ENCODE measurements at regions not wholly inside any gene's neighbourhood (a gene's known extent, or its start where the extent isn't known, plus 50 kb on each side); places are given as distances from the start of the nearest gene placed in this dataset.

GRCh38 chr7:13148548-13148947 is 461.1 kb downstream of the ARL4A start:
- Histone ChIP-seq H4K20me1 (ENCODE audit: low read depth, low read length) (no peaks in the 10 kb centered on the region), H3K27me3 (ENCODE audit: low read length) (no peaks in the 10 kb centered on the region), H3K36me3 (ENCODE audit: low read length) (no peaks in the 10 kb centered on the region), H3K9ac (ENCODE audit: low read length) (no peak overlapping the region), H3K79me2 (ENCODE audit: insufficient read depth, low read length) (no peaks in the 10 kb centered on the region), H3F3A (ENCODE audit: insufficient read depth) (no peaks in the 10 kb centered on the region), H2AFZ (ENCODE audit: low read depth, low read length, severe bottlenecking) (no peak overlapping the region), H3K9me2 (replicated peaks; ENCODE audit: insufficient read depth, low read length) (no peaks in the 10 kb centered on the region), H3K4me2 (ENCODE audit: low read depth, low read length, poor library complexity, severe bottlenecking) (no peak overlapping the region), H3K9me3 (ENCODE audit: insufficient read depth, low read length) (no peaks in the 10 kb centered on the region), H3K4me3 (ENCODE audit: insufficient read depth, low read length, poor library complexity, severe bottlenecking) (no peak overlapping the region), H3K27ac (ENCODE audit: low read depth, low read length) (no peak overlapping the region)
- no peak for TF ChIP-seq EZH2phosphoT487 (conservative IDR thresholded peaks at IDR 0.05; ENCODE audit: low read length)
- TF ChIP-seq CTCF (IDR thresholded peaks at IDR 0.05; ENCODE audit: insufficient read depth, low read length, poor library complexity, severe bottlenecking) = no peak

- H3K9me3 ChIP-seq (ENCODE audit: insufficient read depth, low read length) = no peaks in the 10 kb centered on the region
- H3K36me3 ChIP-seq (ENCODE audit: low read length) = no peaks in the 10 kb centered on the region
- no peak overlapping the region for H2AFZ ChIP-seq (ENCODE audit: low read depth, low read length, severe bottlenecking)
- H3K4me2 ChIP-seq (ENCODE audit: low read depth, low read length, poor library complexity, severe bottlenecking) = no peak overlapping the region
- no peaks in the 10 kb centered on the region for H3F3A ChIP-seq (ENCODE audit: insufficient read depth)
- H3K9me2 ChIP-seq (replicated peaks; ENCODE audit: insufficient read depth, low read length) = no peaks in the 10 kb centered on the region
- no peak overlapping the region for H3K4me3 ChIP-seq (ENCODE audit: insufficient read depth, low read length, poor library complexity, severe bottlenecking)
- TF ChIP-seq EZH2phosphoT487 (conservative IDR thresholded peaks at IDR 0.05; ENCODE audit: low read length) (no peak), CTCF (IDR thresholded peaks at IDR 0.05; ENCODE audit: insufficient read depth, low read length, poor library complexity, severe bottlenecking) (no peak)
- H3K79me2 ChIP-seq (ENCODE audit: insufficient read depth, low read length) = no peaks in the 10 kb centered on the region
- H4K20me1 ChIP-seq (ENCODE audit: low read depth, low read length) = no peaks in the 10 kb centered on the region
- H3K27ac ChIP-seq (ENCODE audit: low read depth, low read length) = no peak overlapping the region
- no peak overlapping the region for H3K9ac ChIP-seq (ENCODE audit: low read length)
- no peaks in the 10 kb centered on the region for H3K27me3 ChIP-seq (ENCODE audit: low read length)
Observed at GRCh38 chr7:13151978-13152377, 464.5 kb downstream of the ARL4A start.

- Histone ChIP-seq H3K36me3 (ENCODE audit: low read length) (no peaks in the 10 kb centered on the region), H3K27me3 (ENCODE audit: low read length) (no peaks in the 10 kb centered on the region), H3K4me2 (ENCODE audit: low read depth, low read length, poor library complexity, severe bottlenecking) (no peak overlapping the region), H3K9me3 (ENCODE audit: insufficient read depth, low read length) (no peaks in the 10 kb centered on the region), H3K4me3 (ENCODE audit: insufficient read depth, low read length, poor library complexity, severe bottlenecking) (no peak overlapping the region), H3K9me2 (replicated peaks; ENCODE audit: insufficient read depth, low read length) (no peaks in the 10 kb centered on the region), H3K9ac (ENCODE audit: low read length) (no peak overlapping the region), H3F3A (ENCODE audit: insufficient read depth) (no peaks in the 10 kb centered on the region), H3K79me2 (ENCODE audit: insufficient read depth, low read length) (no peaks in the 10 kb centered on the region), H2AFZ (ENCODE audit: low read depth, low read length, severe bottlenecking) (no peak overlapping the region), H4K20me1 (ENCODE audit: low read depth, low read length) (no peaks in the 10 kb centered on the region), H3K27ac (ENCODE audit: low read depth, low read length) (no peak overlapping the region)
- TF ChIP-seq CTCF (IDR thresholded peaks at IDR 0.05; ENCODE audit: insufficient read depth, low read length, poor library complexity, severe bottlenecking) (no peak), EZH2phosphoT487 (conservative IDR thresholded peaks at IDR 0.05; ENCODE audit: low read length) (no peak)
Observed at GRCh38 chr7:13152755-13153154, 465.3 kb downstream of the ARL4A start.

Measured in SU-DHL-6 (cell line).